HUDEP-2 (cell line): ENCODE measurements at regions not wholly inside any gene's neighbourhood (a gene's known extent, or its start where the extent isn't known, plus 50 kb on each side); places are given as distances from the start of the nearest gene placed in this dataset.
A peak's percentile ranks its signal among the peaks of the same experiment; 100 is the strongest.
"Not testable (repeated sequence)": the region's sequence is repeated elsewhere in the genome, so short reads cannot be mapped to it uniquely, and the experiment has no call there.

Source experiments
- DNase-seq, 76 experiments: peaks; one replicate each; lab custom pipeline; 2025; ENCODE audit not compliant: unreplicated experiment in 76 of 76; lab: John Stamatoyannopoulos, UW

GRCh38 chrX:150118476-150118875, 180.2 kb upstream of the EOLA2 start:
- no peak for DNase-seq

GRCh38 chrX:150119323-150119722, 181.0 kb upstream of the EOLA2 start:
- no peak for DNase-seq

DNA sequence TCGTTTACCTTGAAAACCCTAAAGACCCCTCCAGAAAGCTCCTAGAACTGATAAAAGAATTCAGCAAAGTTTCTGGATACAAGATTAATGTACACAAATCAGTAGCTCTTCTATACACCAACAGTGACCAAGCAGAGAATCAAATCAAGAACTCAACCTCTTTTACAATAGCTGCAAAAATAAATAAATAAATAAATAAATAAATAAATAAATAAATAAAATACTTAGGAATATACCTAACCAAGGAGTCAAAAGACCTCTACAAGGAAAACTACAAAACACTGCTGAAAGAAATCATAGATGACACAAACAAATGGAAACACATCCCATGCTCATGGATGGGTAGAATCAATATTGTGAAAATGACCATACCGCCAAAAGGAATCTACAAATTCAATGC, 186.8 kb upstream of the EOLA2 start:
- not testable (repeated sequence) for DNase-seq

DNA sequence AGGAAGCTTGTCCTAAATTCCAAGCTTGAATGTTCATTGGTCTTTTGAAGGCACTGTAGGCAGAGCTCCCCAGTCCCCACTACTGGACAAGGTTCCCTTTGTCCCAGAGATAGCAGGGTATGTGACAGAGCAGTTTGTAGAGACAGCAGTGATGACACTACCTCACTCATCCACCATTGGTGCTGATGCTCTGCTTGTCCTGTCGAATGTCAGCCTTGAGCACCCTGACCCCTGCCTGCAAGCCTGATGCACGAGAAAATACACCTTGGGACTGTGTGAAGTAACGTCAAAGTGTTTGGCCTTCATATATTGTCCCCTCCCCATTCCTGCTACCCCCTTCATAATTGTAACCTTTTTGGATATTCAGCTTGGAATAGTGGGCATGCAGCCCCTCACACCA, 188.9 kb upstream of the EOLA2 start:
- DNase-seq = peak in 2 of 76 experiments; percentile 0

- no peak for DNase-seq
Observed at GRCh38 chrX:150143721-150144440, 205.6 kb upstream of the EOLA2 start.

- DNase-seq = no peak
Observed at GRCh38 chrX:150146271-150146896, 208.1 kb upstream of the EOLA2 start.

DNA sequence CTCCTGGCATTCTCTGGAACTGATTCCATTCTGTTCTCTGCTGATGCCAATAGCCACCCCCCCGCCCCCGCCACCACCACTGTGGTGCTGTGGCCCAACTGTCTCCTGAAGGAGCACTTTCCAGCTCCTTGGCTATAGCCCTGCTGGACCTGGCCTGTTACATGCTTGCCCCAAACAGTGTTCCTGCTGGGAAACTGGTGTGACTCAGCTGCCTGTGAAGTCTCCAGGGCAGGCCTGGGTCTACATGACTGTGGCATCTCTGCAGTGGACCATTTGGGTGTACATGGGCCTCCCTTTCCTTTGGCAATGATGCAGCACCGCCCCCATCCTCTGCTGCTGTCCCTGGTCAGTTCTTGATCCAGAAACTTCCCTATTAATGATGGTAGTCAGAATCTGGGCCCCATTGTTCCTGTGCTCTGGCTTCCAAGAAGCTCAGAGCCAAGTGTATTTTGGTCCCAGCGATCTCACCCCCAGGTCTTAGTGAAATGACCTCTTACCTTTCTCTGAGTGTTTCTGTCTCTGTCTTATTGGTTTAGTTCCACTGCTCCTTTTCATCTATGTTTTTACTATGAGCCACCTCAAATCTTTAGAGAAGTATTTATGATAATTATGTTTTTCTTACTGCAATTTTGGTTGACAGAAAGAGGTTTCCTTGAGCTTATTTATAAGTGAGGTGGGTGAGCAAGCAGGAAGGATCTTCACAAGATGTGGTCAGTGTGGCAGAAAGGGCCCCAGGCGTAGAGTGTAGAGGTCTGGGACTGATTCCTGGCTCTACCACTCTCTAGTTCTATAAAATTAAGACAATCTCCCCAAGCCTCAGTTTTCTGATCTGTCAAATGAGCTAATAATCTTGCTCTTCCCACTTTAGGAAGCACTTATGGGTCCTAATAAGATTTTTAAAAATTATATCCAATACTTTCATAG, 210.7 kb upstream of the EOLA2 start:
- DNase-seq = no peak

GRCh38 chrX:150150076-150150779, 211.9 kb upstream of the EOLA2 start:
- DNase-seq = no peak

GRCh38 chrX:150150780-150151125, 212.4 kb upstream of the MAMLD1 start:
- no peak for DNase-seq

GRCh38 chrX:150152036-150152435, 211.1 kb upstream of the MAMLD1 start:
- no peak for DNase-seq

DNA sequence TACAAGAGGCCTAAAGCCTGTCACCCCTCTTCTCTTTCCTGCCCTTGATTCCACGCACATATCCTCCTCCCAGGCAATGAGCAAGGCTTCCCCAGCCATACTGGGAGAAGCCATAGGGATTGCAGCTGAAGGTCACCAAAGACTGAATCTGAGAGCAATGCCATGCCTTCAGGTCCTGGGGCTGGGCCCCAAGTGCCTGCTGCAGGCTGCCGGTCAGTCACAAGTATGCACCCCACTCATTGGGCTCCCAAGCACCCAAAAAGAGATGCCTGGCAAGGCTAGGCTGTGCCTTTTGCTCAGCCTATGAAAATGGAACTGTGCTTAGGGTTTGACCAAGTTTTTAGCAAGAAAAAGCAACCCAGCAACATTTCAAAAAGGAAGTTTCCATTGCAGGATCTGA, 210.6 kb upstream of the MAMLD1 start:
- no peak for DNase-seq

GRCh38 chrX:150155436-150156035, 207.6 kb upstream of the MAMLD1 start:
- DNase-seq = no peak

DNA sequence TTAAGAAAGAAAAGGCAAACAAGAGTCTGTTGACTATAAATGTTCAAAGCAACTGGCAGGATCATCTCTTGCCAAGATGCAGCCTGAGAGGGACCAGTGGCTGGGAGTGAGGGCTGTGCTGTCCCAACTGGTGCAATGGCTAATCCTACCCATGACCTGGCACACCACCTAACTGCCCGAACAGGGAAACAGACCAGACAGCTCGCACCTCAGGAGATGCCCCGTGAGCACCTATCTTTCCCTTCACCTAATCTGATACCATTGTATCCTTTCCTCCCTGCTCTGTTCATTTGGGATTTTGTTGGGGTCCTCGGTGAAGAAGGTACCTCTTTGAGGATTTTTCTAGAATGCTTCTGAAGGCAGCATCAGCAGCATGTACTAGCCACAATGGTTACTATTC, 206.5 kb upstream of the MAMLD1 start:
- no peak for DNase-seq

GRCh38 chrX:150157291-150157690, 205.8 kb upstream of the MAMLD1 start:
- DNase-seq = no peak

DNA sequence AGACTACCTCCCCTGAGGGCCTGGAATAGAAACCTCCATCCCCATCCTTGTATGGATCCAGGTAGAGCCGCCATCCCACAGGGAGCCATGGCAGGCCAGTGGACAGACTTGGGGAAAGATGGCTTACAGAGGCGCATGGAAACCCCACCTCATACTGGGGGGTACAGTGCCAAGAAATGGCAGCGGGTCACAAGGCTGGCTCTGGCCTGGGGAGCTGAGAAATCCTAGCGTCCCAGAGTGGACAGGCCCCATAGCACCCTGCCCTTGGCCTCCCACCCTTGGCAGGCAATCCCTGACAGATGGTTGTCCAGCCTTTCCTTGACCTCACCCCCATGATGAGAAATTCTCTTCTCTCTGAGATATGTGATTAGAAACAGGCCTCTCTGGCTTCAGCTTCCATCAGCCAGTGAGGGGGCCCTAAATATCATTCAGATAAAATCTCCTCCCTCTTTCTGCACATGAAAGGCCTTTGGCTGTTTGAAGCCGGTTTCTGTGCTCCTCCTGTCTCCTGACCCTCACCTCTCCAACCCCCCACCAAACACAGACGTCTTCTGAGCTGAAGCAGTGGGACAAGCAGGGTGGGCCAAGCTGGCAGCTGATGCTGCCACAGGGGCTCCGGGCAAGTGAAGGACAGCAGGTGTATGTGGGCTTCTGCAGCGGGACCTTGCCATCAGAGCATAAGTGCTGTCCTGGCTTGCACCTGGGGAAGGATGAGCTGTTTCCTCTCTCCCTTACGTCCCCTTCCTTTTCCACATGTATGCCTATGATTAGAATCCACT, 204.4 kb upstream of the MAMLD1 start:
- no peak for DNase-seq

GRCh38 chrX:150159537-150159936, 203.6 kb upstream of the MAMLD1 start:
- no peak for DNase-seq

- DNase-seq = no peak
Observed at GRCh38 chrX:150160656-150161055, 202.5 kb upstream of the MAMLD1 start.

DNA sequence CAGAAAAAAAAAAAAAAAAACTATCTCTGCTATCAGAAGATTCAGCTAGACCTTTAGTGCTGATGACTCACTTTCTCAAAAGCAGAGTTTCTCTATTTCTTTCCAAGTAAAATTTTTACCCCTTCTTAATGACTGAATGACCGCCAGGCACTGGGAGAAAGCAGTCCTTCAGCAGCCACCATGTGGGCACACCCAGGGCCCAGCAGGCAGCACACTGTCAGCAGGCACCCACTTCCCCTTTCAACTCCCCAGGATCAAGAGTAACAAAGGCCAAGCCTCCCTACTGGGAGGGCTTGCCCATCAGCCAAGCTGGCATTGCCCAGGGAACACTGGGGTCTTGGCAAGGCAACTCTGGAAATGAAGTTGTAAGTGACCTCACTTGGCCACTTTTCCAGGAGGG, 201.9 kb upstream of the MAMLD1 start:
- no peak for DNase-seq

DNA sequence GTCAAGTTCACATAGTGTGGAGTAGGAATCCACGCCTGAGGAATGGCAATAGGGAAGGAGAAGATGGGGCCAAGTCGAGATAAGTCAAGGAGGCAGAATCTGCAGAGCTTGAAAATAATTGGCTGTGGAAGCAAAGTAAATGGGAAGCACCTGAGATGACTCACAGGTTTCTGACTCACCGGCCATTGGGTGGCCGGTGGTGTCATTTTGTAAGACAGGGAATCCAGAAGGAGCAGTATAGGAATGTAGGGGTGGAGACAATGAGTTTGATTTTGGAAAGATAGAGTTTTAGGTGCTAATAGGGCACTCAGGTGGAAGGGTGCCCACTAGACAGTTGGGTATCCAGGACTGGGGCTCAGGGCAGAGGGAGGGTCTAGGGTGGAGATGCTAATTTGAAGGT, 201.0 kb upstream of the MAMLD1 start:
- DNase-seq = no peak
